GM21423 (cell line): ENCODE measurements at regions not wholly inside any gene's neighbourhood (a gene's known extent, or its start where the extent isn't known, plus 50 kb on each side); places are given as distances from the start of the nearest gene placed in this dataset.

Experiments
- ATAC-seq: cut with Tn5 transposase; IDR thresholded peaks from one replicate; pipeline ENCODE4 v1.9.1; 2021; ENCODE audit warnings: mild to moderate bottlenecking, moderate library complexity; ENCODE audit not compliant: unreplicated experiment

DNA sequence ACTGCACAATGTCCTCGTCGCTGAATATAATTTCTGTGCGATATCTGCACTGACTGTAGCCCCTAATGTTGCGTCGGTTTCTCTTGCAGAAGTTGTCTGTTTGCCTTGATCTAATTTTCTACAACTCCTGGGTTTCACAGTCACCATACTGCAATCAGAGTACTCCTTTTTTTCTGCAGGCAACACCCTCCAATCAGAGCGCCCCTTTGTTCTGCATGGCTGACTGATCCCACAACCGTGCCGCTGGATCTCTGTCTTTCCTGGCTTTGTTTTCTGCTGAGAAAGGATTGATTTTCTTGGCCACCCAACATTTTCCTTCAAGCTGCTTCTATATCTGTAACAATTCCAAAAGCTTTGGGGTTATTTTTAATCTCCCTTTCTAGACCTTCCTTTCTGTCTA is 182.2 kb upstream of the SMARCA2 start:
- ATAC-seq = no peak

DNA sequence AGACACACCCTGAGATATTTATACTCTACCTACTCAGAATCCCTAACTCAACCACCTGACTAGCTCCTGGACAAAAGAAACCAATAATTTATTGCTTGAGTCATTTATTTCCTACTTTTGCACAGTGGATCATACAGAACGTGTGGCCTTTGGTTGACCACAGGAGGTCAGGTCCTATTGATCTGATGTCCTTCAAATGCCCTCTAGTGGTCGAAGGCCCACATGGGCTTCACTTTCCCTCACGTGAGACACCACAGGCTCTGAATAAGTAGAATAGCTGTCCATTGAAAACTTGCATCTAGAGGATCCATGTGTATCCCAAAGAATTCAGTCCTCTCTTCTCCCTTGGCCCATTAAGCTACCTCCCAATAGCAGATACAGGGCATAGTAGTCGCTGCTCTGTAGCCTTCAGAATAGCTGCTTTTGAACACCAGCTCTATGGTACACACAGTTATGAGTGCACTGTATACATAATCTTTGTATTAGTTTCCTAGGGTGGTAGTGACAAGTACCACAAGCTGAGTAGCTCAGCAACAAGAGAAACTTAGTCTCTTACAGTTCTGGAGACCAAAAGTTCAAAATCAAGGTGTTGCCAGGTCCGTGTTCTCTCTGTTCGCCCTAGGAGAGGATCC is 177.6 kb upstream of the SMARCA2 start:
- ATAC-seq = peak; percentile 69

DNA sequence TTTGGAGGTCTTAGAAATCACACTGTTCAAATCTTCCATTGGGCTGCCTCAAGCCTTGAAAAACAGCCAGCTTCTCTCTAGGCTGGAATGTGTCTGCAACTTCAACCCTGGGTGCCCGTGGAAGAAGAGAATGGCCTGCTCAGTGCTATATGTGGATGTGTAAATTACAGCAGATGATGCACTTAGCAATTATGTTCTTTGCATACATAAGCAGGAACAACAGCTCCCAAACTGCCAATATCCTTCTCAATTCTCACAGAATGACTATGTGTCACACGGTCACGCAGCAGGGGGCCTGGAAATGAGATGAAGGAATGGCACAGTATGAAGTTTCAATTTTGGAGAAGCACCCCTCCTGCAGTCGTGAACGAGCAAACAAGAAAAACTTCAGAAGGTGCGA is 175.2 kb upstream of the SMARCA2 start:
- ATAC-seq = no peak

DNA sequence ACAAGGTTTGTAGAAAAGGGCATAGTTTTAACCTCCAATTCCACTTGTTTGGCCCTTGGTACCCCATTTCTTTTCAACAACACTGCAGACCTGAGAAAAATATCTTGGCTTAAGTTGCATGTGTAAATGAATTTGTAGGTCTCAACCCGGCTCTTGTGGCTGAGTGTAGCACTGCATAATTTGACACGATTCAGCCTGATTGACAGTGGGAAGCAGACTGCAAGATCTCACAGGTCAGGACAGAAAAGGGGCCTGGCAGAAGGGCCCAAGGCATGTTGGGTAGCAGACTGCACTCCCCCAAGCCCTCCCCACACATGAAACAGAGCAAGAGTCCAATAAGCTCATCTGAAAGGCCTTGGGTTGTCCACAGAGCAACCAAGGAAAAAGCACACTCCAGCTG is 169.7 kb upstream of the SMARCA2 start:
- no peak for ATAC-seq

DNA sequence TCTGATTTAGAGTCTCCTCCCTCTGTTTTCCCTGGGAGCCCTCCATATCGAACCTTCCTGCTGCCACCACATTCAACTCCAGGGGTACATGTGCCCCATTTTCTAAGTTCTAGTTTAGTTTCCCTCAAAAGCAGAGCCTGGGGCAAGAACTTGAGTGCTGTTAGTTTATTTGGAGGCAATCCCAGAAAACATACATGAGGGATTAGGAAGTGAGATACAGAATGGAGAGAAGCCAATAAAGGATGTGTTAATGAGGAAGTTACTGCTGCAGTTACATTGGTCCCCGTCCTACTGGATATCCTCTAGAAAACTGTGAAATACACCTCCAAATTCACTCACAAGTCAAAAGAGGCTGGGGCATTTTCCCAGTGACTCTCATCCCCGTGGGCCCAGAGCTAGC is 159.4 kb upstream of the SMARCA2 start:
- ATAC-seq = no peak

DNA sequence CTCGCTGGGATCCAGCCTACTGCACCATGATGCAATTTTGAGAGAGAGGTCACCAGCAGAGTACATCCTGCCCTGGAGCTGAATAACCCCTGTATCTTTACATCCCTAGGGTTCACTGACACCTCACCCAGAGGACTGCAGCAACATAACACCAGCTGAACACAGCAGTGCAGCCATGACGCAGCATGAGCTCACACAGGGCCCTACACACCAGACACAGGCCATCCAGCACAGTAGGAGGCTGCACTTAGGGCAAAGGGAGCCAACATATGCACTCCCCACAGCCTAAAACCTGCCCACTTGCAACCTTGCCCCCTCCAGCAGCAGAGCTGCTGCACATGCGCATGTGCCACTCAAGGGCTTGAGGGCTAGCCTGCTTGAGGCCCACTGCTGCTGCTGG is 157.3 kb upstream of the SMARCA2 start:
- ATAC-seq = no peak

DNA sequence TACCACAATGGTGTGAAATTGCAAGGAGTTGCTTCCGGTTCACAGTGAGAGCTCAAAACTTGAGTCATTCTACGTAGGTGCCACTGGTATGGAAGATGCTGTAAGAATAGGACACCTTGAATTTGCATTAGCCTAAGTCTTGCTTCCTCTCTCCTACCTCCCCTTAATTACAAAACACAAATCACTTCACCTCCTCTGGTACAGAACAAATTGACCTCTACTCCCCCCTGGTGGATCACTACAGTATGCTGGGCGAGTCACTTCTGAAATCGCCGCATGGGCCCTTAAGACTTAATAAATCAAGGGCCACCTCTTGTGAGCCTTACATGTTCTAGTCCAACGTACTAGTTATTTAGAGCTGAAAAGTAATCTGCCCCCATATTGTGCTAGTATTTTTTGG is 145.3 kb upstream of the SMARCA2 start:
- peak; percentile 83 for ATAC-seq

DNA sequence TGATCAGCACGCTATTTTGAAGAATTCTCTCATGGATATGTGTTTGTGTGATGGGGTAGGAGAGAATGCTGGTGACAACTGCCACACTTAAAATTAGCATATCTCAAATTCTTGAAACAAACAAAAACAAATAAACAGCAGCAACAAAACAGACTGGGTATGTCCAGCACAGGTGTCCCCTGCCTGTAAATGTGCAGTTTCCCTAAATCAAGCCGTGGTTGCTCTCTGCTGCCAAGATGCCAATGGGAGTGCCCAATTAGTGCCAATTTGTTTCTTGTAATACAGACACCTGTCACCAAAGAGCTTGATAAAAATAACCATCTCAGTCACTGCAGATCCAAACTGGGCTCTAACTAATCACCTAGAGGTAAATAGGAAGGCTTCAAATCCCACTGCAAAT is 144.2 kb upstream of the SMARCA2 start:
- no peak for ATAC-seq

DNA sequence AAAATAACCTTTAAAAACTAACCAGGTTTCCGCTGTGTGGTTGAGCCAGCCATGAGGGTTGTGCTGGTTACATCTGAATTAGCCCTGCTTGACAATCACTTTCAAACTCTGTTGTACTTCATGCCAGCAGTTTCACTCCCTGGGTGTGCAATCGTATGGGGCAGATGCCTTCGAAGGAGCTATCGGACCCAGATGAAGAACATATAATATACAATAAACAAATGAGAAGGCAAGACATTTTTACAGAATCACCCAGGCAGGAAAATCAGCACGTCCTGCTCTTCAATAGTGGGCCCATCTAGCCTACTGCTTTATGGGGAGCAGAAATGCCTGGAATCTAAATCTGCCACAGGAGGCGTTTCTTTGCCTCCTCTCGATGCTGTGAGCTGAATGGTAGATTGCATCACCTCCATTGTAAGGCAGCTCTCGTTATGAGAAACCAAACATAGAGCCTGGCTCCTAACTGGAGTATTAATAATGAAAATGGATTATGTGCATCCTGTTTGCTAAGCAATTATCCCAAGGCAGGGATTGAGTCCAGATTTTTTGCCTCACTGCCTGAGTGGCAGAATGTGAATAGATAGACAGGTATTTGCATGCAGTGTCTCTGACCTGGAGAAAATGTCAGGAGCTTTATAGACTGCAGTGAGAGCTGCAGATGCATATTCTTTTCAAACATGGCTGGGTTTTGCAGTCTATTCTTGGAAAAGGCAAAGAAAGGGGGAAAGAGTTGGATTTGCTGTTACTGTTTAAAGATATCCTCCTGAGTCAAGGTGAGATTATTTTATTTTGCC is 143.3 kb upstream of the SMARCA2 start:
- ATAC-seq = no peak

DNA sequence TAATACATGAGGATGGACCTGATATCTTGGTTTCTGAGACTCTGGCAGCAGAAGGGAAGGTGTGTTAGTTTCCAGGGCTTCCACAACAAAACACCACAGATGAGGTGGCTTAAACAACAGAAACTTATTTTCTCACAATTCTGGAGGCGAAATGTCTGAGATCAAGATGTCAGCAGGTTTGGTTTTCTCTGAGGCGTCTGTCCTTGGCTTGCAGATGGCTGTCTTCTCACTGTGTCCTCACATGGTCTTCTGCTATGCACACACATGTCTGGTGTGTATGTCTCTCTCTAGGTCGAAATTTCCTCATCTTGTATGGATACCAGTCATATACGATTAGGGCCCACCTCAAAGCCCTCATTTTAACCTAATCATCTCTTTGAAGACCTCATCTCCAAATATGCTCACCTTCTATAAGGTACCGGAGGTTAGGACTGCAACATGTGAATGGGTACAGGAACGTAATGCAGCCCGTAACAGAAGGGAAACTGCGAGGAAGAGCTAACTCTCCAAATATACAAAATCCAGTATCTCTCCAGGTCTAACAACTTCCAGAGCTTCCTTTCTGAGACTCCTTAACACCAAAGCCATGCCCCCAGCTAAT is 139.8 kb upstream of the SMARCA2 start:
- ATAC-seq = no peak

DNA sequence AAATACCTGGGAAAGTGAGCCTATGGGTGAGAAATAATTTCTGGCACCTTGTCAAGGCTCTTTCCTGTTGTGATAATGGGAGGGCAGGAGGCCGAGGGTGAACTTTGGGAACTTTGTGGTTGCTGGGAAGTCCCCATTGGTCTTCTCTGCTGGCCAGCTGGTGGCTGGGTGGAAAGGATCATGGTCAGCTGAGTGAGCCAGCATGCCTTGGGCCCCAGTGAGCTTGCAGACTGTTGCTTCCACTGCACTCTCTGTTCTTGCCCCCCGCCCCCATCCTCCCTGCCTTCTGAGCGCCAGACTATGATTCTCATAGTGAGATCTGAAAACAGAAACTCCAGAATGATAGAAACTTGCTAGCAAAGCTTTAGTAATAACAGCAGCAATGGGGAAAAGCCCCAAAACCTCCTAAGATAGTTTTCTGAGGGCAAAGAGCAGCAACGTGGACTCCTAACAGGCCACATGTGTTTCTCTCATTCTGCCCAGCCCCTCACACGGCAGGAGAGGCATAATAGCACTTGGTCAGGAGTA is 139.2 kb upstream of the SMARCA2 start:
- ATAC-seq = peak; percentile 57

DNA sequence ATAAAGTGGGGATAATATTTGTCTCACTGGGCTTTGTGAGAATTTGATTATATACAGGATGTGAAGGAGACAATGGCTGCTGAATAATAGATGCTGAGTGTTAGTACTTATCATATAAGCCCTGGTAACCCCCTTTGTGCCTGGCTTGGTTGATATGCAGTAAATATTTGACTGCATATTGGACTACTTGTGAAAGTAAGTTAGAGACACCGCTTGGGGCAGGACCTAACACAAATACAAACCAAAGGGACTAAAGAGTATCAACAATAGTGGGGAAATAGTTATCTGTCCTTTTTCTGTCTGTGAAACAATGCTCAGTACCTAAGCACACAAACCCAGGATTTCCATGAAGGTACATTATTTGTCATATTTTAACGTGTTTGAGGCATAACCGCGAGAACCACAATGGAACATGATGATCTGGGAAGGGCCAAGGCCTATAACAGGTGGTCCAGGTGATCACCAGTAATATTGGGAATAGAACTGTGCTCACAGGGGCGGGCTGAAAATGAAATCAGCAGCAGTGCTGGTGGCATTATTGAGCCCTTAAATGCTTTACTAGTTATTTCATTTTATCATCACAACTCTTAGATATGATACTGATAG is 138.2 kb upstream of the SMARCA2 start:
- no peak for ATAC-seq

DNA sequence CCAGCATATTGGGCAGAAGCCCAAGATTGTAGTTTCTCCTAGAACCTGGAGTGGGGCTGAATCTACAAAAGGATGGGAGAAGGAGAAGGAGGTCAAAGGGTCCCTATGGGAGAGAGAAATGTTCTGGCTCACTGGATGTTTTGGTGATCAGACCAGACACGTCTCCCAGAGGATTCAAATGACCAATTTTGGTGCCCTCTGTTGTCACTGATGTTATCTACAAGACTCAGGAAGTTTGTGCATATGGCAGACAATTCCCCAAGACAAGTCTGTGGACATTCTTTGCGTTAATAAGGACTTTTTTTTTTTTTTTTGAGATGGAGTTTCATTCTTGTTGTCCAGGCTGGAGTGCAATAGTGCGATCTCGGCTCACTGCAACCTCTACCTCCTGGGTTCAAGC is 137.2 kb upstream of the SMARCA2 start:
- no peak for ATAC-seq

DNA sequence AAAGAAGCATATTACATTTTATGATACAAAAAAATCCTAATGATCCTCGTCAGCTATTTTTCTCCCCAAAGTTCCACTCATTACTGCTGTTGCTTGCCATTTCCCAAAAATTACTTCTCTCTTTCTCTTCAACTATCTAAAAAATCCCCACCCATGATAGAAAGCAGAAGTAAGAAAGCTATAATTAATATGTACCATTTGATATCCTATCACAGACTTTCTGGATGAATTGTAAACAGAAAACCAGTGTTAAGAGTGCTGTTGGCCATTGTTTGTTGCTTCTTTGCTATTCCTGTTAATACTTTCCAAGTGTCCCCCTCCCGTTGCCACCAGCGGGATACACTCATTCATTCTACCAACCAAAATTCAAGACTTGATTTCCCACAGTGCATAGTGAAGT is 136.3 kb upstream of the SMARCA2 start:
- ATAC-seq = no peak

DNA sequence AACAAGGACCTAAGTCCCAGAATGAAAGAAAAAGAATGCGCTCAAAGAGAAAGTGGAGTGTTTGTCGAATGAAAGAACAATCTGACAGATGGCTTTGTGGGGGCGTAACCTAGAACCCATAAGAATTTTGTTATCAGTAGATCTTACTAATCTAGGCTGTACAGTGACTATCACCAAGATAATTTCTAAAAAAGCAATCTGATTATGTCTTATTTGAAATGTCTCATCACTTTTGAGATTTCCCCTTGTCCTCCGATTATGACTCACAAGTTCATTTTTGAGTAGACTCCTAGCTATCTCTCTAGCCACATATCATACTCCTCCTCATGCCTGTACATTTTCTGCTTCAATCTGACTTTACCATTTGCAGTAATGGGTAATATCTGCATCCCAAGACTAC is 135.6 kb upstream of the SMARCA2 start:
- peak; percentile 31 for ATAC-seq

DNA sequence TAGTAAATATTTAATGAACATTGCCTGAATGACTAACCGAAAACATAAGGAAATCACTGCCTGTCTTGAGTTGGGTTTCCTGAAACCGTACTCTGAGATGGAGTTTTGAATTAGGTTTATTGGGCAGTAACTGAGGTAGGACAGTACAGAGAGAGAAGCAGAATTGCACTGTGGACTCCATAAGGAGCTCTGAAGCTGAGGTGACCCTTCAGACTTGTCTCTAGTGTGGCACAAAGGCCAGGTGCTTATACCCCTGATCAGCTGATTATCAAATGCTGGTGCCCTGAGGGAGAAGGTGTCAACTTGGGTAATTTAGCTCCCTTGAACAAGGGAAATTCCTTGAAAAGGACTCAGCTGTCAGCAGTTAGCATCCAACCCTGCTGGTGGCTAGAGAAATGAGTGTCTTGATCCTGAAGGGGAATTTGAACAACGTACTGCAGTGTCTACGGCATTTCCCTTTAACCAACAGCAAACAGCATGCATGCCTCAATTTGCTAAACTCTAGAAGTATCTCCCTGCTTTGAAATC is 135.0 kb upstream of the SMARCA2 start:
- no peak for ATAC-seq

DNA sequence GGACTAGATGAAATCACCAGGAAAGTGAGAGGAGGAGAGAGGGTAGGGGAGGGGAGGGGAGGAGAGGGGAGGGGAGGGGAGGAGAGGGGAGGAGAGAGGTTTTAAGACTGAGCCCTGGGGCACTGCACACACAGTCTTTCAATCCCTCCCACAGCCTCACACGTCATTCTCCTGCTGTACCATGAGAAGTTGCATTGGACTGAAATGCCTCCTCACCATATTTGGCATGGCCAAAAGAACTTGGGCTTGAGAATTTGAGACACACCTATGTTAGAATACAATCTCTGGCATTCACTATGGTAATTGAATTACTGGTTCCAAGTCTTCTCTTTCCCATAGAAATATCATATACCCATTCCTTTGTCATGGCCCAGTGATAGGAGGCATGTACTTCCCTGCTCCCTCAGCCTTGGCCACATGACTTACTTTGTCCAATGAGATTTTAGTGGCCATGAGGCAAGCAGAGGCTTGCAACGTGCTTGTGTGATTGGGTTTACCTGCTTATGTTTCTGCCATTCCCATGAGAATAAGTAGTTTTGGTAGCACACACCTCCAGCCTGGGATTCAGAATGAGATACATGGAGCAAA is 133.3 kb upstream of the SMARCA2 start:
- no peak for ATAC-seq

DNA sequence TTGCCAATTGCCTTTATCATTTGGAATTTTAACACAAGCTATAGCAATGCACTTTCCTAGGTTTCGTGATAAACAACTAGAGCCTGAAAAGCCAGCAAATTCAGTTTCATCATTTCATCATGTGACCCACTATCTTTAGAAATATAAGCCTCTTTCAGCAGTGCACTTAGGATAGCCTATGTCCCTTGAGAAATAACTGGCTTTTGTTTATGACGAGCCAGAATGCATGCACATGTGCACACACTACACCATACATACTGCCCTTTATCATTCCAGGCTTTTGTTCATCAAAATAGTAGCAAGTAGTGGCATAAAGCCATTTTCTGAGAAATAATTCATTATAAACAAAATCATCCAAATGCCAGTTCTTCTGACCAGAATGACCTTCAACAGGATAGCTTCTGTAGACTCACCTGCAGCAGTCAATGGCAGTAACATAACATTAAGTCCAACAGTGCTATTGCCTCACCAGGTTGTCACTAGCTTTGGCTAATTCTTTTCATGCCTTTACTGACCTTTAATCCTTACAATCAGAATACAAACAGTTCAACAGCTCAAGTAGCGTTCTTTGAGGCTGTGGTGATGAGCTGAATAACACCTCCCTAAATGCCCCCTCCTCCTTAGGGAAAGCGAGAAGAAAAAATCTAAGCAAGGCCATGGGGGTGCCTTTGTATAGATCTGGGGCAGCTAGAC is 132.3 kb upstream of the SMARCA2 start:
- no peak for ATAC-seq

DNA sequence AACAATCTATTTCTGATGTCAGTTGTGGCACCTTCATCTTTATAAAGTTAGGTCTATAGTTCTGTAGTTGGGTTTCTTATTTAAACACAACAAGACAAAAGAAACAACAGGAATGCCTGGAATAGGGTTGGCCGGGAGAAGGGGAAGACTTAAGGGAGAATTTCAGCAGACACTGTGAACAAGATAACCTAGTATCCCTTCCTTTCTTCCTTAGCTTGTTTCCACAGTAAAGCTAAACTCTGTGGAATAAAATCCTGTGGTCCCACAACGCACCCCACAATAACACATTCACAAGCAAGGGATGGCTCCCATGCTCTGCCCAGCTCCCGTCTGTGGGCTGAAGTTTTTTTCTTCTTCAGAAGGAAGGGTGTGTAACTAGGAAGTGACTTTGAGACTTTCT is 124.9 kb upstream of the SMARCA2 start:
- no peak for ATAC-seq

DNA sequence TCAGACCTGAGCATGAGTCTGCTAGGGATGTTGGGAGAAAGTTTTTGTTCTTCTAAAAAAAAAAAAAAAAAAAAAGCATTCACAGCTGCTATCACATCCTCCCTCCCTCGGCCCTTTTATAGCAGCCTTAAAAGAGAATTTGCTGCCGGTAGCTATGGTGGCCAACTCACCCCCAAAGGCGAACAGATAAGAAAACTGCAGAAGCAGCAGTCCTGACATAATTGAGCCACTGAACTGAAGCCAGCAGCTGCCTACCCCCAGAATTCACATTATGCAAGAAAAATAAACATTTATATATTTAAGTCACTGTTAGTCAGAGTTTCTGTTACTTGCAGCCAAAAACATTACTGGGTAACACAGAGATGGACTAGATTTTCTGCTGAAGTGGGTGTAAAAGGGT is 124.3 kb upstream of the SMARCA2 start:
- ATAC-seq = no peak
